Karpas-422 (cell line): ENCODE measurements at regions not wholly inside any gene's neighbourhood (a gene's known extent, or its start where the extent isn't known, plus 50 kb on each side); places are given as distances from the start of the nearest gene placed in this dataset. TPM values are rescaled to one million over a fixed set of nuclear protein-coding genes. Genes with fewer than 3 reads are reported as not detected.

Experiments used
- DNase-seq: peaks from one replicate; pipeline ENCODE4 v3.0.0-alpha.2; 2015
- H2AFZ ChIP-seq: fragments of 200-600 bp; sonication (generic); 2 replicates; pipeline ENCODE4 v1.6.1; 2014; ENCODE audit warnings: antibody characterized with exemption, low read length, mixed read lengths
- H3K27ac ChIP-seq: fragments of 200-600 bp; sonication (generic); 2 replicates; pipeline ENCODE4 v1.5.1; 2014; ENCODE audit warnings: mild to moderate bottlenecking, low read length, moderate library complexity
- H3K27me3 ChIP-seq: fragments of 200-600 bp; sonication (generic); 2 replicates; pipeline ENCODE4 v1.6.1; 2014; ENCODE audit warnings: low read length, mixed read lengths
- H3K36me3 ChIP-seq: fragments of 200-600 bp; sonication (generic); 2 replicates; pipeline ENCODE4 v1.6.1; 2014; ENCODE audit warnings: low read length, mixed read lengths; ENCODE audit not compliant: insufficient read depth
- H3K4me1 ChIP-seq: fragments of 200-600 bp; sonication (generic); 2 replicates; pipeline ENCODE4 v1.6.1; 2014; ENCODE audit warnings: mild to moderate bottlenecking, low read length, mixed read lengths
- H3K4me2 ChIP-seq: fragments of 200-600 bp; sonication (generic); 2 replicates; pipeline ENCODE4 v1.6.1; 2014; ENCODE audit warnings: low read length, low read depth, mild to moderate bottlenecking; ENCODE audit not compliant: poor library complexity, severe bottlenecking
- H3K4me3 ChIP-seq: fragments of 200-600 bp; sonication (generic); 2 replicates; pipeline ENCODE4 v1.5.1; 2014; ENCODE audit warnings: mild to moderate bottlenecking, antibody characterized with exemption, low read length, mixed read lengths
- H3K79me2 ChIP-seq: fragments of 200-600 bp; sonication (generic); 2 replicates; pipeline ENCODE4 v1.6.1; 2014; ENCODE audit warnings: mild to moderate bottlenecking, low read length, mixed read lengths
- H3K9ac ChIP-seq: fragments of 200-600 bp; sonication (generic); 2 replicates; pipeline ENCODE4 v1.6.0; 2014; ENCODE audit warnings: low read length
- H3K9me2 ChIP-seq: fragments of 200-600 bp; sonication (generic), shearing (Covaris generic); replicated peaks from 2 replicates; pipeline ENCODE4 v1.6.0; 2014; ENCODE audit warnings: mild to moderate bottlenecking, low read length, moderate library complexity; ENCODE audit not compliant: insufficient read depth
- H3K9me3 ChIP-seq: fragments of 300-700, 200-600 bp; sonication (generic); 2 replicates; pipeline ENCODE4 v1.6.1; 2014; ENCODE audit warnings: low read length, mixed read lengths
- H4K20me1 ChIP-seq: fragments of 200-600 bp; sonication (generic); 2 replicates; pipeline ENCODE4 v1.6.1; 2014; ENCODE audit warnings: mild to moderate bottlenecking, antibody characterized with exemption, low read length, low read depth; ENCODE audit not compliant: insufficient read depth
- small RNA-seq: library from RNA; depleted of rRNA; stranded (forward); fragments of <200 nt; gene quantifications from one replicate; pipeline ENCODE3, GENCODE V24; 2014

GRCh38 chr5:24391816-24392215 lies 253.0 kb downstream of the CDH10 start:
- Histone ChIP-seq H3K4me3 (no peak overlapping the region), H3K36me3 (no peaks in the 10 kb centered on the region), H3K79me2 (no peaks in the 10 kb centered on the region), H3K4me1 (no peaks in the 10 kb centered on the region), H3K9ac (no peak overlapping the region), H3K9me3 (peaks cover 4% of the 10 kb centered on the region), H4K20me1 (no peaks in the 10 kb centered on the region), H3K4me2 (no peak overlapping the region), H2AFZ (no peak overlapping the region), H3K9me2 (no peaks in the 10 kb centered on the region), H3K27ac (no peak overlapping the region), H3K27me3 (no peaks in the 10 kb centered on the region)
- DNase-seq: no peak

DNA sequence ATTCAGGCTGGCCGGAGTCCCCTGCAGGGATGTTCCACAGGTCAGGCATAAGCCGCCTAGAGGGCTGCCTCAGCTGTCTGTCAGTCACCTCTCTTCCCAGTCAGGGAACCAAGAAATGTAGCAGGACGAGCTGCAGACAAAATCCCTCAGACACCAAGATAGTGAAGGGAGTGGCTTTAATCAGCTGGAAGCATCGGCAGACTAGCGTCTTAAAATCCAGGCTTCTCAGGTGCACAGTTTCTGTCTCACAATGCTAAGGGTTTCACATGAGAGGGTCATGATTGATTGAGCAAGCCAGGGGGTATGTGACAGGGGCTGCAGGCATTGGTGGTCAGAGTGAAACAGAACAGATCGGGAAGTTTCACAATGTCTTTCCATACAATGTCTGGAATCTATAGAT lies 247.2 kb downstream of the CDH10 start:
- no peaks in the 10 kb centered on the region for H3K36me3 ChIP-seq
- H3K79me2 ChIP-seq: no peaks in the 10 kb centered on the region
- no peak overlapping the region for H3K9ac ChIP-seq
- no peaks in the 10 kb centered on the region for H4K20me1 ChIP-seq
- no peak overlapping the region for H3K4me2 ChIP-seq
- no peak overlapping the region for H3K27ac ChIP-seq
- no peaks in the 10 kb centered on the region for H3K4me1 ChIP-seq
- H3K9me2 ChIP-seq: no peaks in the 10 kb centered on the region
- H2AFZ ChIP-seq: no peak overlapping the region
- H3K4me3 ChIP-seq: no peak overlapping the region
- DNase-seq: no peak
- H3K9me3 ChIP-seq: peaks cover 4% of the 10 kb centered on the region; the same call in 1 of the 2 replicates
- H3K27me3 ChIP-seq: no peaks in the 10 kb centered on the region

DNA sequence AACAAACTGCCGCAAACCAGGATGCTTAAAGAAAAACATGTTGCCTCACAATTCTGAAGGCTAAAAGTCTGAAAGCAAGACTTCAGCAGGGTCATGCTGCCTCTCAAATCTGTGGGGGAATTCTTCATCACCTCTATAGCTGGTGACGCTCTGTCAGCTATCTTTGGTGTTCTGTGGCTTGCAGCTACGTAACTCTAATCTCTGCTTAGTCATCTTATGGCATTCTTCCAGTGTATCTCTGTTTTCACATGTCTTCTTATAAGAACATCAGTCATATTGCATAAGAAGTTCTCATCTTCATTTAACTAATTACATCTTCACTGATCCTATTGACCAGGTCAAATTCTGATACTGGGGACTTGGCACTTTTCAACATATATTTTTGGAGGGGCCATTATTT lies 243.0 kb downstream of the CDH10 start:
- Histone ChIP-seq H3K27ac (no peak overlapping the region), H3K36me3 (no peaks in the 10 kb centered on the region), H3K4me1 (no peaks in the 10 kb centered on the region), H4K20me1 (no peaks in the 10 kb centered on the region), H3K4me2 (no peak overlapping the region), H3K79me2 (no peaks in the 10 kb centered on the region), H3K9ac (no peak overlapping the region), H3K9me3 (no peaks in the 10 kb centered on the region), H3K4me3 (no peak overlapping the region), H3K9me2 (no peaks in the 10 kb centered on the region; the same call in 1 of the 2 replicates), H2AFZ (no peak overlapping the region), H3K27me3 (no peaks in the 10 kb centered on the region)
- DNase-seq: no peak

GRCh38 chr5:24407466-24407865 lies 237.3 kb downstream of the CDH10 start:
- no peak overlapping the region for H2AFZ ChIP-seq
- no peak overlapping the region for H3K4me2 ChIP-seq
- no peaks in the 10 kb centered on the region for H3K9me3 ChIP-seq
- H3K27me3 ChIP-seq: no peaks in the 10 kb centered on the region
- H3K36me3 ChIP-seq: no peaks in the 10 kb centered on the region
- H3K4me3 ChIP-seq: no peak overlapping the region
- H3K79me2 ChIP-seq: no peaks in the 10 kb centered on the region
- DNase-seq: no peak
- H4K20me1 ChIP-seq: no peaks in the 10 kb centered on the region
- no peaks in the 10 kb centered on the region; the same call in 1 of the 2 replicates for H3K9me2 ChIP-seq
- no peak overlapping the region for H3K27ac ChIP-seq
- H3K9ac ChIP-seq: no peak overlapping the region
- no peaks in the 10 kb centered on the region for H3K4me1 ChIP-seq

GRCh38 chr5:24428345-24428744 lies 216.4 kb downstream of the CDH10 start:
- no peak for DNase-seq
- no peak overlapping the region for H3K4me3 ChIP-seq
- no peak overlapping the region for H3K27ac ChIP-seq
- H2AFZ ChIP-seq: no peak overlapping the region
- H3K36me3 ChIP-seq: no peaks in the 10 kb centered on the region
- peaks cover 3% of the 10 kb centered on the region for H3K9me3 ChIP-seq
- no peak overlapping the region for H3K9ac ChIP-seq
- H3K27me3 ChIP-seq: no peaks in the 10 kb centered on the region
- H3K4me2 ChIP-seq: no peak overlapping the region
- H3K79me2 ChIP-seq: no peaks in the 10 kb centered on the region
- H3K4me1 ChIP-seq: no peaks in the 10 kb centered on the region
- no peaks in the 10 kb centered on the region for H3K9me2 ChIP-seq
- no peaks in the 10 kb centered on the region for H4K20me1 ChIP-seq

DNA sequence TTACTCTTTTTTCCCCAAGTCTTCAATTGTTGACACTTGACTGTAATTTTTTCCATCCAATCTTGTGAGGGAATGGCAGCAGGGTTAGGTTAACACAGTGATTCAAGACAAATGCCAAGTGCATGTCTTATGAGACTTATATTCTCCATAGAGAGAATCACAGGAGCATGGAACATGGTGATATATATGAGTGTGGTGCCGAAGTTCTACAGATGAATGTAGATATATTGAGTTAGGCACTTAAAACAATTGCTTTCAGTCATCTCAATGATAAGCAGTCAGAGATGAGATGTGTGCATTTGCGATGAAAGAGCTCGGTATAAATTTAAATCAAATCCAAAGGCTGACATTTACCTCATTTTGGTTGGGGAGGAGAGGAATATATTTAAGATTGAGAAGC lies 211.2 kb downstream of the CDH10 start:
- Histone ChIP-seq H3K79me2 (no peaks in the 10 kb centered on the region), H3K9me3 (peaks cover 6% of the 10 kb centered on the region), H3K9me2 (no peaks in the 10 kb centered on the region), H2AFZ (no peak overlapping the region), H3K9ac (no peak overlapping the region), H3K27me3 (no peaks in the 10 kb centered on the region), H3K4me3 (no peak overlapping the region), H3K4me2 (no peak overlapping the region), H3K27ac (no peak overlapping the region), H3K36me3 (no peaks in the 10 kb centered on the region), H3K4me1 (no peaks in the 10 kb centered on the region), H4K20me1 (no peaks in the 10 kb centered on the region)
- no peak for DNase-seq

Small RNAs in the stretch of these regions (small RNA-seq; reads per million reads assigned to genes)
- not detected for gene AC026784.1
- not detected for gene RF00019
- not detected for gene RF00561
